GM19023 (cell line): ENCODE measurements at regions not wholly inside any gene's neighbourhood (a gene's known extent, or its start where the extent isn't known, plus 50 kb on each side); places are given as distances from the start of the nearest gene placed in this dataset.

Experiments used
- ATAC-seq: cut with Tn5 transposase; IDR thresholded peaks from one replicate; pipeline ENCODE4 v1.9.1; 2021; ENCODE audit warnings: mild to moderate bottlenecking, moderate library complexity; ENCODE audit not compliant: unreplicated experiment

- no peak for ATAC-seq
Observed at GRCh38 chr5:123756318-123756665, 244.3 kb downstream of the CSNK1G3 start.

DNA sequence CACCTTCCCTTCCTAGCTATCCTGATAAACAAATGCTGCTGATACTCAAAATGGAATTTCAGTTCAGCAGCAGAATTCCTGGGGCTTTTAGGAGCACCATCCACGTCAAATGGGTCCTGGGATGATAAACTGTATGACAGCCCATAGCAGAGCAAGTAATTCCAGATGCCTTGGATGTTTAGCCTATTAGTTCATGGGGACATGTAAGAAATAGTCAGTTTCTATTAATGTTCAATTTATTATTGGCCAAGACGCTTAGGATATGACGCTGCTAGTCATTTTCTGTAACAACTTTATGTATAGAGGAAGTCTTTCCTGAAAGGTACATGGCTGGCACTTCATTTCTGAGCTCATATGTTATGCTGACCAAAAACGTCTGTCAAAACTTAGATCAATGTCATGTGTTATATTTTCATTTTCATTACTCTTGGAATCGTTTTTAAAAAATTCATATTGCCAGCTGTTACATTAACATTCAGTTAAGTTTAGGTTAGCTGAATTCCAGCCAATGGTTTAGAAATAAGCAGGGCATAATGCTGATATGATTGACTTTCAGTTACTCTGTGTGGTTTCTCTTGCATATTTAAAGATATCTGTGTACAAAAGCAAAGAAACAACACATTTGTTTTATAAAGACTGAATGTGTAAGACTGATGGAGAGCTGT, 243.8 kb downstream of the CSNK1G3 start:
- no peak for ATAC-seq

GRCh38 chr5:123754908-123755307, 242.9 kb downstream of the CSNK1G3 start:
- ATAC-seq = no peak

GRCh38 chr5:123753937-123754891, 242.2 kb downstream of the CSNK1G3 start:
- no peak for ATAC-seq

GRCh38 chr5:123753180-123753936, 241.4 kb downstream of the CSNK1G3 start:
- ATAC-seq = no peak

- no peak for ATAC-seq
Observed at GRCh38 chr5:123752552-123753179, 240.7 kb downstream of the CSNK1G3 start.

DNA sequence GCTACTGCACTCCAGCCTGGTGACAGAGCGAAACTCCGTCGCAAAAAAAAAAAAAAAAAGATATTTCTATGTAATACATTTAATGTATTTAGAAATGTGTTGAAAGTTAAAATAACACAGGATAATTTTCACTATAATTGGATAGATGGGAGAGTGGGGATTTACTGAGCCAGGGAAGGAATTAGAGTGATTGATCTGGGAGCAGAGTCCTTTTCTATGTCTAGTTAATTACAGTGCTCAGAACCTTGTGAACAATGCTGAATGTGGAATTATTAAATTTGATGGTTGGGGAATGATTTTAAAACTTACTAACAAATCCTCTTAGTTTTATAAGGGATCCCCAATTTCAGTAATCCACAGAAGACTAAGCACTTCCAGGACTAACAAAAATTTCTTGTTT, 239.7 kb downstream of the CSNK1G3 start:
- ATAC-seq = no peak

DNA sequence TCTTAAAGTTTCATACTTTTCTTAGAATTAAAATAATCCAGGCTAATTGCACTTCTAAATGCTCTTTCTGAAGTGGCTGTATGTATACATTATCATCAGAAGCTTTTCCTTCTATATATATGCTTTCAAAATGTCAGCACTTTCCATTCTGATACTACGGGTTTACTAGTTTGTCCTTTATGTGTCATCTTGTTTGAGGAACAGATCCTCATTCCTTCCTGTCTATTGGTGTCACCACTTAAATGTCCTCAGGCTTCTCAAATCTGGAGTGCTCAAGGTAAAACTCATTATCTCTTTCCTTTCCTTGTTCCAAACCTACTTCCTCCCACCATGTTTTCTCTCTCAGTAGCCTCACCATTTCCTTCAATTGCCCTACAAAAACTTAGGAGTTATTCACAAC, 236.3 kb downstream of the CSNK1G3 start:
- ATAC-seq = no peak

DNA sequence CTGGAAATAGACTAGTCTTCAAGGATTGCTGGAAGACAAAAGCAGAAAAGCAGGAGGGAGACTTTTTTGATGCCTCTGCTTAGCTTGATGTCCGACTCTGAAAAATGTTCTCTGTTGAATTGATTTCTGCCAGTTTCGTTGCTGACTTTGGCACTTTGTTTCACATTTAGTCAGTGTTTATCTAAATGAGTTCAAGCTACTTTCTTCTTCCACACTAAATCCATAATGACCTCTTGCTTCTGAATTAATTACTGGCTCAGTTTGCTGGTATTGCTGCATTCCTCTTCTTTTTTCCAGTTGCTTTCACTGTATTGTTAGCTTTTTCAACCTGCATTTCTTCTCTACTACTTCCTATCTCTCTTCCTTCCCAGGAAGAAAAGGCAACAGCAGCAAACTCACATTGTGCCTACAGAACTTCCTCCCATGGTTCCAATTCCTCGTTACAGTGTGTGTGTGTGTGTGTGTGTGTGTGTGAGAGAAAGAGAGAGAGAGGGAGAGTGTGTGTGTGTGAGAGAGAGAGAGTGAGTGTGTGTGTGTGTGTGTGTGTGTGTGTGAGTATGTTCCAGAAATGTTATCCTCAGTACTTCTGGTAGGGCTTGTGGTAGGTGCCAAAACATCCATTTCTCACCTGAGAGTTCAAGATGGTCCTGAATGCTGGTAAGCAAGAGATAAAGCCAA, 234.8 kb downstream of the CSNK1G3 start:
- no peak for ATAC-seq

DNA sequence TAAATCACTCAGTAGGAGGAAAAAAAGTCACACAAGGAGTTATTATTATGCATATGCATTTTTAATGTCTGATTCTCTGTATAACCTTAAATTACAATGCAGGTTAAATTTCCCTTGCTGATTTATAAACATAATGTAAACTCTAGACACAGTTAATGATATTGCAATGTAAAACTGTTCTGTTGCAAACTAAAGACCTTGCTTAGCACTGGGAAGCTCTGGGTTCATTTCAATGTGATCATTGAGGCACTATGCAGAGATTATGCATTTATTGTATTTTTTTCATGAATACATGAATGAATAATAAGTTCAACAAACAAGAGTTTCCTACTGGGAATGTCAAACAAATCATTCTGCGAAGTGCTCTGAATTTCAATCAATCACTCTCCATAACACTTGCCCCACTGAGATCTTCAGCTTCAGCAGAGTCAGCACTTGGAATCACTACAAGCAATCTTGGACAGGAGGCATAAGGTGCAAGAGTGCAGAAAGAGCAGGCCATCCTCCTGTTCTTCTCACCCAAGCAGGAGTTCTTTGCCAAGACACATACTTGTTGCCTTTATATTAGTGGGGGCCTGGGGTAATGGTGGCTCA, 232.1 kb downstream of the CSNK1G3 start:
- ATAC-seq = no peak

DNA sequence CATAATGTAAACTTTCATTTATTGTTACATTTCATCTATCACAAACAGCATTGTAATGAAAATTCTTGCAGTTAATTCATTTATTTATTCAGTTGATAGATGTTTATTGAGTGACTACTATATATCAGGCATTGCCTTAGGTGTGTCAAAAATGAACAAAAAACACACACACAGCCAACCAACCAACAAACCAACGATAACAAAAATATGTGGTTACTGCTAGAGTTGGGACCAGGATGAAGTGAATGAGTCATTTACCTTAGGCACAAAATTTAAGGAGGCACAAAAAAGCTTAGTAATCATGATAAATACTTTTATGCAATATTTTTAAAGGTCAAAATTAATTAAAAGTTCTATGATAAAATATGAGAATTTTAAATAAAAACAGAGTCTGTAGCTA, 223.4 kb downstream of the CSNK1G3 start:
- ATAC-seq = no peak

GRCh38 chr5:123732257-123732656, 220.3 kb downstream of the CSNK1G3 start:
- ATAC-seq = no peak

- no peak for ATAC-seq
Observed at GRCh38 chr5:123722451-123722850, 210.5 kb downstream of the CSNK1G3 start.

- ATAC-seq = no peak
Observed at GRCh38 chr5:123721675-123722276, 209.8 kb downstream of the CSNK1G3 start.

DNA sequence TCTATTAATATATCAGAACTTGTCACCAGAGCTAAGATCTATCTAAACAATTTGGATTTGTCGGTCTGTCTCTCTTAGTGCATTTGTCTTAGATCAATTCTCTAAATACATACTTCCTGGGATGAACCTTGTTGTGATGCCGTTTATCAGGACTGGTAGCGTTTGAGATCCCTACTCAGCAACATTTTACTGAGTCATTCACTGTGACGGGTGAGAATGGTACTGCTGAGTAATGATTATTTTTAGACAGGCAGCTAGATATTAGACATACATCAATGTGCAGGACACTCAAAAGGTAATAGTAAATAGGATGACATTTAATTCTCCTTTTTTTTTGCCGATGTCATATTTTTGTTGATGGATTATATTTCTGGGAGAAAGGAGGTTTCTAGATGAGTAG, 209.0 kb downstream of the CSNK1G3 start:
- ATAC-seq = no peak

DNA sequence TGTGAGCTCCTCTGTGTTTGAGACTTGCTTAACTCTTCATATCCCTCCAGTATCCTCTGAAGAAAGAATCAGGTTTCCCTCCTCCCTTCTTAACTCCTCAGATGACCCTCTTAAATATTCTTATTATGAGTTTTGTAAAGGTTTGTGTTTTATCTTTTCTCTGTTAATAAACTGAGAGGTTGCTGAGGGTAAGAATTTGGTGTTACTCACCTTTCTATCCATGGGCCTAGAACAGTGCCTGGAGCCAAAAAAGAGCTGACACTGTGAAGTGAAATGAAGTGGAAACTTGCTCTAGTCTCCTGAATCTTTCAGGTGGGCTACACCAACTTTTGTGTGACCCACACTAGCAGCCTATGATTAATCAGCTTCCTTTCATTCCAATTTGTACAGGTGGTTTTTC, 208.4 kb downstream of the CSNK1G3 start:
- no peak for ATAC-seq

DNA sequence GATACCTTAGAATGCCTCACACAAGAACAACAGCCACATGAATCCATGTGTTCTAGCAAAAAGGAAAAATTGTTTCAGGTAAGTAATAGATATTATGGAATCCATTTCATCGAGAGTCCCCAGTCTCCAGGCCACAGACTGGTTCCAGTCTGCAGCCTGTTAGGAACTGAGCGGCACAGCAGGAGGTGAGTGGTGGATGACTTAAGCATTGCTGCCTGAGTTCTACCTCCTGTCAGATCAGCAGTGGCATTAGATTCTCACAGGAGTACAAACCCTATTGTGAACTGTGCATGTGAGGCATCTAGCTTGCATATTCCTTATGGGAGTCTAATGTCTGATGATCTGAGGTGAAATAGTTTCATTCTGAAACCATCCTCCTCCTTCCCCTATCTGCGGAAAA, 207.0 kb downstream of the CSNK1G3 start:
- no peak for ATAC-seq

GRCh38 chr5:123718238-123718637, 206.3 kb downstream of the CSNK1G3 start:
- no peak for ATAC-seq

- no peak for ATAC-seq
Observed at GRCh38 chr5:123717139-123717538, 205.2 kb downstream of the CSNK1G3 start.

GRCh38 chr5:123710031-123710430, 198.1 kb downstream of the CSNK1G3 start:
- ATAC-seq = no peak
